Mesendoderm (in vitro differentiated cells): ENCODE measurements at regions not wholly inside any gene's neighbourhood (a gene's known extent, or its start where the extent isn't known, plus 50 kb on each side); places are given as distances from the start of the nearest gene placed in this dataset.

ENCODE experiments used
- DNase-seq: peaks from one replicate; pipeline ENCODE4 v3.0.0; 2013
- H2AK5ac ChIP-seq: 2 replicates; pipeline ENCODE4 v1.6.1; 2013; ENCODE audit warnings: low read length, inconsistent platforms
- H2BK120ac ChIP-seq: 2 replicates; pipeline ENCODE4 v1.6.1; 2013; ENCODE audit warnings: low read depth, mild to moderate bottlenecking, low read length, moderate library complexity, mixed read lengths
- H2BK15ac ChIP-seq: replicated peaks from 2 replicates; pipeline ENCODE4 v1.6.1; 2013; ENCODE audit warnings: low read depth, mild to moderate bottlenecking, moderate library complexity
- H2BK5ac ChIP-seq: 2 replicates; pipeline ENCODE4 v1.6.1; 2013; ENCODE audit warnings: low read length, inconsistent platforms
- H3K18ac ChIP-seq: 2 replicates; pipeline ENCODE4 v1.6.1; 2013; ENCODE audit warnings: mild to moderate bottlenecking, low read length, mixed read lengths
- H3K23ac ChIP-seq: one replicate; pipeline ENCODE4 v1.6.1; 2013; ENCODE audit warnings: low read length
- H3K27ac ChIP-seq: 2 replicates; pipeline ENCODE4 v1.5.1; 2013; ENCODE audit warnings: low read depth, mild to moderate bottlenecking, inconsistent platforms, low read length, moderate library complexity
- H3K27me3 ChIP-seq: 2 replicates; pipeline ENCODE4 v1.6.1; 2013; ENCODE audit warnings: low read length, control low read depth, mild to moderate bottlenecking, inconsistent platforms; ENCODE audit not compliant: insufficient read depth, poor library complexity
- H3K36me3 ChIP-seq: 2 replicates; pipeline ENCODE4 v1.6.1; 2013; ENCODE audit warnings: low read length, inconsistent platforms; ENCODE audit not compliant: control insufficient read depth, insufficient read depth
- H3K4ac ChIP-seq: one replicate; pipeline ENCODE4 v1.6.1; 2013; ENCODE audit warnings: low read depth, mild to moderate bottlenecking, low read length, moderate library complexity
- H3K4me1 ChIP-seq: 2 replicates; pipeline ENCODE4 v1.6.1; 2013; ENCODE audit warnings: low read depth, low read length, inconsistent platforms; ENCODE audit not compliant: control insufficient read depth
- H3K4me2 ChIP-seq: 2 replicates; pipeline ENCODE4 v1.6.1; 2013; ENCODE audit warnings: low read length
- H3K4me3 ChIP-seq: 2 replicates; pipeline ENCODE4 v1.5.1; 2013; ENCODE audit warnings: mild to moderate bottlenecking, low read length
- H3K56ac ChIP-seq: one replicate; pipeline ENCODE4 v1.6.1; 2013; ENCODE audit warnings: low read length
- H3K79me1 ChIP-seq: 2 replicates; pipeline ENCODE4 v1.6.1; 2013; ENCODE audit warnings: low read length, inconsistent platforms
- H3K79me2 ChIP-seq: 2 replicates; pipeline ENCODE4 v1.6.1; 2013; ENCODE audit warnings: mild to moderate bottlenecking, low read length; ENCODE audit not compliant: control insufficient read depth, insufficient read depth
- H3K9ac ChIP-seq: 2 replicates; pipeline ENCODE4 v1.6.1; 2013; ENCODE audit warnings: low read length, inconsistent platforms
- H4K5ac ChIP-seq: one replicate; pipeline ENCODE4 v1.6.1; 2013; ENCODE audit warnings: low read length
- H4K8ac ChIP-seq: one replicate; pipeline ENCODE4 v1.6.1; 2013; ENCODE audit warnings: low read depth, mild to moderate bottlenecking, control low read depth, low read length, moderate library complexity
- WGBS: extraction: QIAGEN DNeasy Blood & Tissue Kit; methylation state at CpG from one replicate; pipeline ENCODE4 v1.1.7; 2013; ENCODE audit warnings: low lambda C conversion rate, missing lambda C conversion rate; ENCODE audit not compliant: insufficient coverage; ENCODE audit errors: extremely low coverage; 5-methylcytosine and 5-hydroxymethylcytosine counted together

- no peak overlapping the region for H3K4me2 ChIP-seq
- no peaks in the 10 kb centered on the region for H3K79me2 ChIP-seq
- no peaks in the 10 kb centered on the region for H3K79me1 ChIP-seq
- H2BK5ac ChIP-seq, result peak overlapping the region; percentile 36
- H3K36me3 ChIP-seq, result no peaks in the 10 kb centered on the region
- H3K4me3 ChIP-seq, result no peak overlapping the region
- no peak overlapping the region for H2BK15ac ChIP-seq
- no peak for DNase-seq
- no peak overlapping the region for H2BK120ac ChIP-seq
- H3K27ac ChIP-seq, result no peak overlapping the region
- no peak overlapping the region for H3K23ac ChIP-seq
- no peak overlapping the region for H3K9ac ChIP-seq
- H3K27me3 ChIP-seq, result no peaks in the 10 kb centered on the region
- WGBS, result no CpG with 5 or more reads among the region's 1 CpG
- no peaks in the 10 kb centered on the region for H3K4me1 ChIP-seq
- no peak overlapping the region for H4K5ac ChIP-seq
- no peak overlapping the region for H3K56ac ChIP-seq
- H2AK5ac ChIP-seq, result peak overlapping the region; percentile 38
- no peak overlapping the region for H3K18ac ChIP-seq
- H4K8ac ChIP-seq, result no peak overlapping the region
- no peak overlapping the region for H3K4ac ChIP-seq
Observed at GRCh38 chr18:28904789-28905364, 727.9 kb upstream of the CDH2 start.

DNA sequence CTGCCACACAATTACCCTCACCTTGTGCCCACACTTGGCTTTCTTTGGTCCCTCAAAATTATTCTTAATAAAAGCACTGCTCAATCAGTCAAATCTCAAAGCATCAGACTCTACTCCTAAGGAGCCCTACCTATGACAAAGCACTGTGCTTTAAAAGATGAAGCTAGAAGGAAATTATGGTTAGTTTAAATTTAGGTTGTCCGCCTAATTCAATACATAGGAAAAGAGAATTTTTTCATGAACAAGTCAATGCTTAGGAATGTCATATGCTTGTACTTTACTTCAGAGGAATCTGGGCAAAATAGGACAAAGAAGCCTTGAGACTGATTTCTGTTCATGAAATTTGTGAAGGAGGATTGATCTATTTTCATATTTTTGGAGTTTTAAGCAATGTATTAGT, 726.4 kb upstream of the CDH2 start:
- Histone ChIP-seq H3K27me3 (no peaks in the 10 kb centered on the region), H3K18ac (no peak overlapping the region), H3K79me2 (no peaks in the 10 kb centered on the region), H3K4ac (no peak overlapping the region), H3K9ac (no peak overlapping the region), H4K8ac (no peak overlapping the region), H3K4me2 (no peak overlapping the region), H3K23ac (no peak overlapping the region), H2BK5ac (no peak overlapping the region), H3K27ac (no peak overlapping the region), H3K36me3 (no peaks in the 10 kb centered on the region), H3K79me1 (no peaks in the 10 kb centered on the region), H2AK5ac (no peak overlapping the region), H3K4me3 (no peak overlapping the region), H3K4me1 (no peaks in the 10 kb centered on the region), H2BK15ac (no peak overlapping the region), H2BK120ac (no peak overlapping the region), H3K56ac (no peak overlapping the region), H4K5ac (no peak overlapping the region)
- no peak for DNase-seq
- WGBS, result no CpG with 5 or more reads among the region's 1 CpG

DNA sequence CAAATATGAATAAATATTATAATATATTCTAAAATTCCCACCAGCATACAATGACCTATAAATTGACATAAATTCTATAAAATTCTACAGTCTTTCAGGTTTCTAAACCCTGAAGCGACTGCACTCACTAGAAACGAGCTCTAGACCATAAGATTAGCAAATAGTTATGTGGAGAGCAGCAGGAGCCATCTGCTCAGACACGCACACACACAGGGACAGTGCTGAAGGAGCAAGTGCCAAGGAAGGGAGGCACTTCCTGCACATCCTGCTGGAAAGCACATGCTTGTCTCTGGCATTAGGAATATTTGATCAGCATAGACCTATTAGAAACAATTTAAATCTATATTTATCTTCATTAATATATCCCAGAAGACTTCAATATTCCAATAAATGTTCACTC, 713.9 kb upstream of the CDH2 start:
- no peak overlapping the region for H4K8ac ChIP-seq
- H2AK5ac ChIP-seq, result no peak overlapping the region
- H3K4me1 ChIP-seq, result no peaks in the 10 kb centered on the region
- no peaks in the 10 kb centered on the region for H3K79me2 ChIP-seq
- no peak overlapping the region for H4K5ac ChIP-seq
- no peak overlapping the region for H3K9ac ChIP-seq
- no peak overlapping the region for H2BK120ac ChIP-seq
- H3K36me3 ChIP-seq, result no peaks in the 10 kb centered on the region
- DNase-seq, result no peak
- no peak overlapping the region for H3K27ac ChIP-seq
- H2BK15ac ChIP-seq, result no peak overlapping the region
- H2BK5ac ChIP-seq, result no peak overlapping the region
- no CpG with 5 or more reads among the region's 3 CpGs for WGBS
- no peak overlapping the region for H3K4me3 ChIP-seq
- H3K79me1 ChIP-seq, result no peaks in the 10 kb centered on the region
- H3K4ac ChIP-seq, result no peak overlapping the region
- no peak overlapping the region for H3K23ac ChIP-seq
- H3K18ac ChIP-seq, result no peak overlapping the region
- no peaks in the 10 kb centered on the region for H3K27me3 ChIP-seq
- H3K4me2 ChIP-seq, result no peak overlapping the region
- H3K56ac ChIP-seq, result no peak overlapping the region

- Histone ChIP-seq H2BK120ac (no peak overlapping the region), H3K9ac (no peak overlapping the region), H2BK15ac (no peak overlapping the region), H3K4ac (no peak overlapping the region), H3K23ac (no peak overlapping the region), H3K36me3 (no peaks in the 10 kb centered on the region), H3K56ac (no peak overlapping the region), H3K27ac (no peak overlapping the region), H3K27me3 (no peaks in the 10 kb centered on the region), H3K79me2 (no peaks in the 10 kb centered on the region), H3K4me2 (no peak overlapping the region), H3K4me1 (no peaks in the 10 kb centered on the region), H3K79me1 (no peaks in the 10 kb centered on the region), H4K8ac (no peak overlapping the region), H3K4me3 (no peak overlapping the region), H2BK5ac (no peak overlapping the region), H4K5ac (no peak overlapping the region), H3K18ac (no peak overlapping the region), H2AK5ac (no peak overlapping the region)
- no peak for DNase-seq
- no CpG with 5 or more reads among the region's 1 CpG for WGBS
Observed at GRCh38 chr18:28884304-28884703, 707.4 kb upstream of the CDH2 start.

- no peak for DNase-seq
- no CpG with 5 or more reads among the region's 4 CpGs for WGBS
Observed at GRCh38 chr18:28880856-28881255, 703.9 kb upstream of the CDH2 start.

GRCh38 chr18:28875059-28875458, 698.1 kb upstream of the CDH2 start:
- Histone ChIP-seq H2AK5ac (no peak overlapping the region), H2BK120ac (no peak overlapping the region), H3K27me3 (no peaks in the 10 kb centered on the region), H3K56ac (no peak overlapping the region), H3K27ac (no peak overlapping the region), H3K4ac (no peak overlapping the region), H4K8ac (no peak overlapping the region), H3K18ac (no peak overlapping the region), H3K4me2 (no peak overlapping the region), H3K9ac (no peak overlapping the region), H2BK5ac (no peak overlapping the region), H2BK15ac (no peak overlapping the region), H3K23ac (no peak overlapping the region), H3K4me3 (no peak overlapping the region), H3K79me1 (no peaks in the 10 kb centered on the region), H3K79me2 (no peaks in the 10 kb centered on the region), H3K4me1 (no peaks in the 10 kb centered on the region), H4K5ac (no peak overlapping the region), H3K36me3 (no peaks in the 10 kb centered on the region)
- no peak for DNase-seq
- WGBS, result no CpG with 5 or more reads among the region's 1 CpG

More at GRCh38 chr18:28880856-28881255, 703.9 kb upstream of the CDH2 start:
- H3K27me3 ChIP-seq, result no peaks in the 10 kb centered on the region
- no peak overlapping the region for H2BK5ac ChIP-seq
- no peaks in the 10 kb centered on the region for H3K79me2 ChIP-seq
- H3K9ac ChIP-seq, result no peak overlapping the region
- H3K18ac ChIP-seq, result no peak overlapping the region
- no peak overlapping the region for H3K4me2 ChIP-seq
- no peaks in the 10 kb centered on the region for H3K36me3 ChIP-seq
- H2BK120ac ChIP-seq, result no peak overlapping the region
- no peak overlapping the region for H3K23ac ChIP-seq
- no peak overlapping the region for H3K27ac ChIP-seq
- H4K5ac ChIP-seq, result no peak overlapping the region
- H2AK5ac ChIP-seq, result no peak overlapping the region
- no peak overlapping the region for H3K4me3 ChIP-seq
- no peak overlapping the region for H3K56ac ChIP-seq
- H2BK15ac ChIP-seq, result no peak overlapping the region
- no peak overlapping the region for H4K8ac ChIP-seq
- no peak overlapping the region for H3K4ac ChIP-seq
- no peaks in the 10 kb centered on the region for H3K79me1 ChIP-seq
- H3K4me1 ChIP-seq, result no peaks in the 10 kb centered on the region
